Stimulated activated CD4-positive, alpha-beta T cell treated with anti-CD3 and anti-CD28 coated beads, Interleukin-1b, Interleukin-23, amount 100 ng/mL, for 48 hours (primary cell): ENCODE measurements at regions not wholly inside any gene's neighbourhood (a gene's known extent, or its start where the extent isn't known, plus 50 kb on each side); places are given as distances from the start of the nearest gene placed in this dataset.
"Not testable (repeated sequence)": the region's sequence is repeated elsewhere in the genome, so short reads cannot be mapped to it uniquely, and the experiment has no call there.

Experiments used
- DNase-seq: peaks from one replicate; pipeline ENCODE4 v3.0.0-alpha.2; 2020

DNA sequence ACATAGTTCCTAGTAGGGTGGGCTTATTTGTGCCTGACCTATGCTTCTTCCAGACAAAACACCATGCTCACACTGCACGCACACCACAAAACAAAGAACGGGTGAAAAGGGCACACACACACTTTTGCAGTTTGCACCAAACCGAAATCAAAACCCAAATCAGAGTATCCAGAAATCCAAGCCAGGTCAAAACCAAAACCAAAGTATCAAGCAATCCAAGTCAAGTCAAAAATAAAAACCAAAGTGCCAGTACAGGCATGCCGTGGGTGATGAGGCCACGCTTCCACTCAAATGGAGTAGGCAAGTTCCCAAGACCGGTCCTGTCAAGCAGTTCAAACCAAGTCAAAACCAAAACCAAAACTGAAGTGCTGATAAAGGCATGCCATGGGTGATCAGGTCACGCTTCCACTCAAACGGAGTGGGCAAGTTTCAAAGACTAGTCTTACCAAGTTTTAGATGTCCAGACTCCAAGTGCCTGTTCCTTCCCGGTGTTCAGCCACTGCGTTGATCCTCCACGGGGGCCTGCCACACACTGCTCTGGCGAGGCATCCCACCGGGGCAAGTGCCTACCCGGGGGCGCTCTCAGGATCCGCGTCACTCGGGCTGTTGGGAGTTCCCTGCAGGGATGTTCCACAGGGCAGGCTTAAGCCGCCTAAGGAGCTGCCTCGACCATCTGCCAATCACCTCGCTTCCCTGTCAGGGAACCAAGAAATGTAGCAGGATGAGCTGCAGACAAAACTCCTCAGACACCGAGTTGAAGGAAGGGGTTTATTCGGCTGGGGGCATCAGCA lies 184.5 kb upstream of the SGO1 start:
- DNase-seq, result not testable (repeated sequence)

DNA sequence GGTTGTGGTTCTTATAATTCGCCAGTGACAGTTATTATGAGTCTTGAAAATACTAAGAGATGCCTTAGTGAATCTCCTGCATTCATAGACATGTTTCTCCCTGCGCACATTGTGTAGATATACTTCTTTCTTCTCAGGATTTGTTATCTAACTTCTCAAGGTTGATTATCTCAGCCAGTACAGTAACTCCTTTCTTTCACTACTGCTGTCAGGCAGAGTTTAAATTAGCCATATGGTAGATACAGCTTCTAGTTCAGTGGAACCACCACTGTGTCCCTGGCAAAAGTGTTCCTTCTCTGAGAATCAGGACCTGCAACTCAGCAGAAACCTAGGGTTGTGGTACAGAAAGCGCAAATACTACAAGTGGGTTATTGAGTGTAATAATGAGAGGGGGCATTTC lies 175.0 kb upstream of the SGO1 start:
- no peak for DNase-seq

DNA sequence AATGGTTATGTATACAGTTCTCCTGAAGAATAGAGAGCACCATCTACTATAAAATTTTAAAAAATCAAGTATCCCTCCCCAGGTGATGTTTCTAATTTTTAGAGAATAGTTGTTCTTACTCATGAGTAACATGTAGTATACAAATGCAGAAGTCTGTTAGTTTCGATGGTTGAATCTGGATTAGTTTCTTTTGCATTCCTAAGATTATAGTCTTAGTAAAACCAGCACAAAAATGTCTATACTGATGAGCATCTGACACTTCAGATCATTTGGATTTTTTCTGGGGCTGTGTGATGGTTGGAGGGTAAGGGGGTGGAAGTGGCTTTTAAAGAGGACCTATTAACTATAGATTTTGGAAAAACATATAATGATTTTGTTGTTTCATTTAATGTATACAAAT lies 167.3 kb upstream of the SGO1 start:
- no peak for DNase-seq

GRCh38 chr3:20352546-20353179 lies 166.7 kb upstream of the SGO1 start:
- no peak for DNase-seq

GRCh38 chr3:20350449-20350848 lies 164.4 kb upstream of the SGO1 start:
- no peak for DNase-seq

DNA sequence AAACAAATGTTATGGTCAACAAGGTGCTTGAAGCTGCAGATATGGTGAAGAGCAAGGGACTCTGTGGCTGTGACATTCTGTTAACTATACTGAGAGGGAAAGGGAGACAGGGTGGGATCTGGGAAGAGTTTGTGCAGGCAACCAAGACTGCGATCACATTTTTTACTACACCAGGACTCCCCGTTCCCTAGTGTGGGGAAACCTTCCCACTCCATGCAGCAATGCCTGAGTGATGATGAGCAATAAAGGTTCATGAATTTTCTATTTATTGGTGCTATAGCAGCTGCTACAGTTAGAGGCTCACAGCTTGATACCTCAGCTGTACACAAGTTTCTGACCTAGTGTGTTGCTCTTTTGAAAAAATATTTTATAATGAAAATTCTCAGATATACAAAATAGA lies 160.9 kb upstream of the SGO1 start:
- no peak for DNase-seq

- no peak for DNase-seq
Observed at GRCh38 chr3:20346369-20346768, 160.4 kb upstream of the SGO1 start.

DNA sequence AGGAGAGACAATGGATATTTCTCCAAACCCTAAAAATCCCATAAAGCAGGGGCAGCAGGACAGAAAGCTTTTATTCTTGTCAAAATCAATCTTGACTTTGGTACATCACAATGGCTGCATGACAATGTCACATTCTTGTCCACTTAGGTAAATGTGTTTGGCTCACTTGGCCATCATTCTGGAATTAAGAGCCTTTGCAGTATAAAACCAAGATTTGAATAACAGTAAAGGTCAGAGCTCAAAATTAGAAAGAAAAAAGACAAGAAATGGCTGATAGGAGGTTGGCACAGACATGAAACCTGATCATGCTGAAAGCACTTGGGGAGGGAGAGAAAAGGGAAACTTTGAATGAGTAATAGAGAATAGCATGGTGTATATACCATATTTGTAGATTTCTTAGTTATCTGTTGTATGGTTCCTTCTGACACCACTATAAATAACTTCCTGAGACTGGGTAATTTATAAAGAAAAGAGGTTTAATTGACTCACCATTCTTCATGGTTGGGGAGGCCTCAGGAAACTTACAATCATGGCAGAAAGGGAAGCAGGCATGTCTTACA lies 158.5 kb upstream of the SGO1 start:
- no peak for DNase-seq

- DNase-seq, result no peak
Observed at GRCh38 chr3:20343790-20344189, 157.8 kb upstream of the SGO1 start.

DNA sequence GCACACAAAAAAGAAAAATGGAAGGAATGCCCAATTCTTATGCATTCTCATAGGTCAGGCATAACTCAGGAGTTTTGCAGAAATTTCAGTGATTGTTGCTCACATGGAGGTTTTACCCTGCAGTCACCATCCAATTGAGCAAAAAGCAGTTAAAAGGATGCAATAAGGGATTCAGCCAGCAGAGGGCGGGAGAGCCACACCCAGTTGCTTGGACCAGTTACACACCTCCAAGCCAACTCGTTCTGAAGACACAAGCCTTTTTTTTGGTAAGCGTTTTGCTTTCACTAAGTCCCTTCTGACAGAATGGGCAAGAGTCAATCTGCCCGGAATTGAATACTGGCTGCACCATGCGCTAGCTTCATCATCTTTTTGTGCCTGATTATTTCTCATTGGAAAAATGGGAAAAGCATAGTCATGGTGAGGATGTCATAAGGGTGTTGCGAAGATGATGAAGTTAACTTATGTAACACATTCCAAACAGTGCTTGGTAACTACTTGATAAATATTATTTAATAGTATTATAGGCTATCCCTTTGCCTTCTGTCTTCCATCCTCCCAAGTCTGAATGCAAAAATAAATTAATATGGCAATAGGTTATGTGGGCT lies 154.4 kb upstream of the SGO1 start:
- peak; percentile 66 for DNase-seq

GRCh38 chr3:20336572-20336971 lies 150.6 kb upstream of the SGO1 start:
- DNase-seq, result no peak

- no peak for DNase-seq
Observed at GRCh38 chr3:20334842-20335241, 148.8 kb upstream of the SGO1 start.

- no peak for DNase-seq
Observed at GRCh38 chr3:20327889-20328288, 141.9 kb upstream of the SGO1 start.

DNA sequence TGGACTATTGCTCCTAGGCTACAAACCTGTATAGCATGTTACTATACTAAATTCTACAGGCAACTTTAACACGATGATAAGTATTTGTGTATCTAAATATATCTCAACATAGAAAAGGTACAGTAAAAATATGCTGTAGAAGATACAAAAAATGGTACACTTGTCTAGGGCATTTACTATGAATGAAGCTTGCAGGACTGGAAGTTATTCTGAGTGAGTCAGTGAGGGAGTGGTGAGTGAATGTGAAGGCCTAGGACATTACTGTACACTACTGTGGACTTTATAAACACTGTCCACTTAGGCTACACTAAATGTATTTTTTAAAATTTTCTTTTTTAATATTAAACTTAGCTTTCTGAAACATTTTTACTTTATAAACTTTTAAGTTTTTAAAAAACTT lies 140.5 kb upstream of the SGO1 start:
- DNase-seq, result no peak

- DNase-seq, result no peak
Observed at GRCh38 chr3:20325563-20325962, 139.6 kb upstream of the SGO1 start.

DNA sequence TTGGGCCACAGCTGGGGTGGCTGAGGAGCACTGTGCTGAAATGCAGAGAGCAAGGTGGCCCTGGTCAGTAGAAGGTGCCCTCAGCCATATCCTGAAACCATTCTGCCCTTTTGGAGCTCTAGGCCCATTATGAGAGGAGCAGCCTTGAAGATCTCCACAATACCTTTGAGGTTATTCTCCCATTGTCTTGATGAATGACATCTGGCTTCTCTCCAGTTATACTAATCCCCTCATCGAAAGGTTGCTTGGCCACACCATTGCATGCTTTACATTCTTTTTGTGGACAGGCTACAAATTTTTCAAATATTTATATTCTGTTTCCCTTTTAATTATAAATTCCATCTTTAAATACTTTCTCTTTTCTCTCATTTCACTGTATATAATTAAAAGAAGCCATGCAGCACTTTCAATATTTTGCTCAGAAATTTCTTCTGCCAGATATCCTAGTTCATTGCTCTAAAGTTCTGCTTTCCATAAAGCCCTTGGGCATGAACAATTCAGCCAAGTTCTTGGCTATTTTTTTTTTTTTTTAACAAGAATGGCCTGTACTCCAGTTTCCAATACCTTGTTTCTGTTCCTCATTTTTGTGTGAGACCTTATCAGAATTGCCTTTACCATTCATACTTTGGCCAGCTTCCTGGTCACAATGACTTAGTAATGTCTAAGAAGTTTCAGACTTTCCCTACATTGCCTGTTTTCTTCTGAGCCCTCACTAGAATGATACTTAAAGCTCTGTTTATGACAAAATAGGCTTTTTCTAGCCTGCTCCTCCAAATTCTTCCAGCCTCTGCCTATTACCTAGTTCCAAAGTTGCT lies 138.9 kb upstream of the SGO1 start:
- DNase-seq, result no peak

GRCh38 chr3:20323307-20323927 lies 137.4 kb upstream of the SGO1 start:
- no peak for DNase-seq

DNA sequence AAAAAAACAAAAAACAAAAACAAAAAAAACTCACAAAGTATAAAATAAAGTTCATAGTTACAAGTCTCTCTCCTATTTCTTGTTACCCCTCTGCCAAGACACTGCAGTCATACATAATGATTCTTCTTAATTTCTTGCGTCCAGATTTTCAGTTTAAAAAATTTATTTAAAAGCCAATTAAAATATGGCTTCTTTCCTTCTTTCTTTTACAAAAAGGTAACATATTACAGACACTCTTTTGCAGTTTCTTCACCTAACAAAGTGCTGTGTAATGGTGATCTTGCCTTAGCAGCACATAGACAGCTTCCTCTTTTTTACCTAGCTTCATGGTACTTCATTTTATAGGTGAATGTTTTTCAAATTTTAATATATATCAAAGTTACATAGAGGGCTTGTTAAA lies 136.1 kb upstream of the SGO1 start:
- DNase-seq, result no peak

DNA sequence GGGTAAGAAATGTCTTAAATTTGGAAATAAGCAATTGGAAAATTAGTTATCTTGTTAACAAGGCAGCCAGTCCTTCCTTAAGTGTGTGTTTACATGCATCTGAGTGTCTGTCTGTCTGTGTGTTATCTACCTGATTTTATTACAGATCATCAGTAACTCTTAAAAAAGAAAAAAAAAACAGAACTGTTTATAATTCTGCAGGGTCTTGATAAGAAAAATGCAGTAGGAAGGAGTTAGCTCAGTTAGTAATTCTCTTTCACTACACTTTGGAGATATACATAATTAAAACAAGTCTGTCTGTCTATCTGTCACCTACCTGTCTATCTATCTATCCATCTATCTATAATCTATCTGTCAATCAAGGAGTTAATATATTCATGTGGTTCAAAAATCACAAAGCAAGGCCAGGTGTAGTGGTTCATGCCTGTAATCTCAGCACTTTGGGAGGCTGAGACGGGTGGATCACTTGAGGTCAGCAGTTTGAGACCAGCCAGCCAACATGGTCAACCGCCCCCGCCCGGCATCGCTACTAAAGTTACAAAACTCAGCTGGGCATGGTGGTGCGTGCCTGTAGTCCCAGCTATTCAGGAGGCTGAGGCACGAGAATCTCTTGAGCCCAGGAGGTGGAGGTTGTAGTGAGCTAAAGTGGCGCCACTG lies 135.5 kb upstream of the SGO1 start:
- no peak for DNase-seq

DNA sequence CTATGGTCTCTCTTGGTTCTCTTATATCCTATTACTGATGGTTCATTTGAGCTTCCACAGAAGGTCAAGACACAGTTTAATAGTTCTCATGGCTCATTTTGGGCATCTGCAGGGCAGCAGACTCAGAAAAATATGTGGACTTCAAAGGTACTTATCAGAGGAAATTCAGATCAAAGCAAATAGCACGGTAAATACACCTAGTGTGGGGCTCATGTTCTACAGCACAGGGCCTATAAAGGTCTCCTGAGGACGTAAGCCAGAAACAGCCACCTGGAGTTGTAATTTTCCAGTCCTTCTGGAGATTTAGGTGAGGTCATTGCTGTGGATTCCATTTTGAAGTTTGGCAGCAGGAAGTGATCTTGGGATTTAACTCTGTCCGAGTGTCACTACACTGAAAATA lies 134.5 kb upstream of the SGO1 start:
- DNase-seq, result no peak

DNA sequence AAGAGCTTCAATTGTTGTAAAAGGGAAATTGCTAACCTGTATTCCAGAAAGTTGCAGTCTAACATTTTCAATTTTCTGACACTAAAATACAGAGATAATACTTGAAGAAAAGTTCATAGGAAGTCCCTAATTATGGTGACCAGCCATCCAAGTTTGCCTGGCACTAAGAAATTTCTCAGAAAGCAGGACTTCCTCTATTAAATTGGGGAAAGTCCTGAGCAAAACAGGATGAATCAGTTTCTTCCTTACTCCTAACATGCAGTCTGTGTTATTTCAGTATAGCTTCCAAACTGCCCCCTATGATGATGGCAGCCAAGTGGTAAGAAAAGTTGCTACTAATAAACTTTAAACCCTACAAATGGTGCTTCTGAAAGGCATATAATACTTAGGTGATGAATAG lies 133.5 kb upstream of the SGO1 start:
- DNase-seq, result no peak

GRCh38 chr3:20317616-20318015 lies 131.6 kb upstream of the SGO1 start:
- DNase-seq, result no peak
